GM18951 (cell line): ENCODE measurements at regions not wholly inside any gene's neighbourhood (a gene's known extent, or its start where the extent isn't known, plus 50 kb on each side); places are given as distances from the start of the nearest gene placed in this dataset.

Source experiments
- POLR2A ChIP-seq: IDR thresholded peaks from 4 replicates; pipeline ENCODE4 v1.6.1; 2011; ENCODE audit warnings: mild to moderate bottlenecking; ENCODE audit not compliant: insufficient read length, insufficient read depth; ENCODE audit errors: extremely low read depth
- in situ Hi-C: fragments of 300-500 bp; cut with MboI; formaldehyde crosslinking; loops from one replicate; pipeline ENCODE4 v1.12.0; 2022; ENCODE audit warnings: low sequenced_read_pairs, mixed read lengths, inconsistent platforms; ENCODE audit not compliant: unreplicated experiment

DNA sequence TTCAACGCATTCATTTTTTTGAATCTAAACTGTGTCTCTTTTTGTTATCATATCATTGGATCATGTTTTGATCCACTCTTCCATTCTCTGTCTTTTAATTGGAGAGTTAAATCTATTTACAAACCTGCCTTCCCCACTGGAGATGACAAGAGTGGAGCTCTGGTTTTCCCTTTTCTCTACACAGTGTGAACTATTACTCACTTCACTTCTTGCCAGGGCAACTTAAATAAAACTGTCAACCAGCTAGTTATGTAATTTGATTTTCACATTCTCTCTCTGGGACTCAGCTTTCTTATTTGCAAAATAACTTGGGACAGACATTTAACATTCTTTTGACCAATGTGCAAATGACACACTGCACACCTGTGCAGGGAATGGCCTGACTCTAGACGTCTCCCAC lies 230.8 kb upstream of the CST7 start:
- TF ChIP-seq POLR2A = no peak
- in situ Hi-C loops = no loop called here

DNA sequence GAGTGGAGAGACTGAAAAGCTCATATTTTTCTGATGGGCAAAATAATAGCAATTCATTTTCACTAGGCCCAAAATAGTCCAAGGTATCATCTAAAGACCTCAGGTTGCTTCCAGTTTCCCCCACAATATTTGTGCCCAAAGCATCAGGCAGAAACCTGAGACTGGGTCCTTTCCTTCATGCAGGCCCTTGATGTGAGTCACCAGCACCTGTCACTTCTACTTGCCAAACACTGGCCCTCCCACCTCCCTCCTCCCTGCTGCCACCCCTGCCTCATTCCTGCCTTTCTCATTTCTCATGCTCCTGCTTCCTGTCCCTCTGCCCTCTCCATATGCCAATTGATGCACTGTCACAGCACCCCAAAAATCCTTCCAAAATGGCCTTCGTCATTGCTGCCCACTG lies 230.4 kb upstream of the CST7 start:
- in situ Hi-C loops = no loop called here
- TF ChIP-seq POLR2A = no peak

DNA sequence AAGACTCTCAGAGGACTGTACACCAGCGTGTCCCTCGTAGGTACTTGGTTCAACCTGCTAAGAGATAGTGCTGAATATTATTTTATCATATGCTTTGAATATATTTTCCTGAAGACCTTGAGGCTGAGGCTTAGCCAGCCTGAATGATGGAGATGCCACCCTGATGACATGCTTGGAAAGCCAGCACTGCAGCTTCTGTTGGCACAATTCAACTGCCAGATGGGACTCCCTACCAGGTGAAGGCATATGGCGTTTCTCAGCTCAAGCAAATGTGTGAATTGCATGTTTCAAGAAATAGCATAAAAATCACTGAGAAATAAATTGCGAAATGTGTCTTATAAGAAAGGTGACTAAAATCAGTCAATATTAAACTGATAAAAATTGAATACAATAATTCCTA lies 228.1 kb upstream of the CST7 start:
- in situ Hi-C loops = no loop called here
- TF ChIP-seq POLR2A = no peak

DNA sequence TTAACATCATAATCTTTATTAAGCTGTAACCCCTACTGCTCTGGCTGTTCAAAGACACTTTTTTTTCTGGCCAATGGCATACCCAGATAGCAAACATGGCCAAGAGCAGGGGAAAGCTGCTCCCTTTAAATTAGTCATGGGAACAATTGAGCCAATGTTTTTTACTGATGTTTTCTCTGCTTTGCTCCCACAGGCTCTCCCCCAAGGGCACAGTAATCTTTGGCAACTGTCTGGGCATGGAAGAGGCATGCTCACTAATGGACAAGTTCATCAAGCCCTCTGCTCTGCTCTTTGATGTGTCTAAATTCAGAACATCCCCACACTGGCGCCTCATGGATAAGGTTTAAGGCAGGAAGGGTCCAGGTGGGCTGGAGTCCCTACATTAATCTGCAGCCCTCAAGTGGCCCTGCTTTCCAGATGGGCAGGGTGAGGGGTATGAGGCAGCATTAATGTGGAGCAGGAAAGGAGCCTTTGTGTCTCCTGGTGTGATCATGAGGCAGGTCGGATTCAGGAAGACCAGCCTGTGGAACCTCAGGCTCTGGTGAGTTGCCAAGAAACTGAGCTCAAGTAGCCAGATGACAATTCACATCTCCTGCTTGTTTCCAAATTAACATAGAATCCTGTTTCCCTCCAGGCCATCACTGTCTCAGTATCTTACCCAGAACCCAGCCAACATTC lies 227.0 kb upstream of the CST7 start:
- in situ Hi-C loops = no loop called here
- no peak for TF ChIP-seq POLR2A

DNA sequence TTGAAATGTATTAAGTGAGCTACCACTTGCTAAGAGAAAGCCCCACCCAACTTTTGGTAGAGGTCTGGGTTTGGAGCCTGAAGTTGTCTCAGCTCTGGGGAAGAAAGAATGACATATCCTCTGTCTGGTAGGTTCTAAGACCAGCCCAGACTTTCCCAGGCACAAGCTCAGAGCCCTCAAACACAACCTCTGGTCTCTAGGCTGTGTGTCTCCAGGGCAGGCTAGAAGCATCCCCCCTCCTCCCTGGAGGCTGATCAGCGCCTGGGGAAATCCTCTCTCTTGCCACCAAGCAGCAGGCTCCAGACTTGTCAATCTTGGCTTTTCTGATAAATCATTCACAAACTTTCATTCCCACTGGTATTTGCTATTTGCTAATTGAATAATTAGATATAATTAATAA lies 226.5 kb upstream of the CST7 start:
- in situ Hi-C loops = no loop called here
- no peak for TF ChIP-seq POLR2A

DNA sequence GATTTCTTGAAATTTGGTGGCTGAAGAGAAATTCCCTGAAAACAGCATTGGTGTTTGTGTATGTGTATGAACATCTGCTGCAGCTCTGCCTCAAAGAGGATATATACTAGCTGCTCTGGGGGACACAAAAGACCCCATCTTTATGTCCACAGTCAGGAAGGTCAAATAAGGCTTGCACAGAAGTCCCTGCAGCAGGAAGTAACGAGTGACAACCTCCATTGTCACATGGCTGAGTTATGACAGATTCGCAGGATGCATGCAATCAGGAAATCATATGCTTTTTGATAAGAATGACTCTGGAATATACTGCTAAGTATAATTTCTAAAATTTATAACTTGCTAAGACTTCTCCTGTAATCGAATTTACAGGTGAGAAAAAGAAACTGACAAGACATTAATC lies 225.9 kb upstream of the CST7 start:
- no peak for TF ChIP-seq POLR2A
- in situ Hi-C loops = no loop called here

DNA sequence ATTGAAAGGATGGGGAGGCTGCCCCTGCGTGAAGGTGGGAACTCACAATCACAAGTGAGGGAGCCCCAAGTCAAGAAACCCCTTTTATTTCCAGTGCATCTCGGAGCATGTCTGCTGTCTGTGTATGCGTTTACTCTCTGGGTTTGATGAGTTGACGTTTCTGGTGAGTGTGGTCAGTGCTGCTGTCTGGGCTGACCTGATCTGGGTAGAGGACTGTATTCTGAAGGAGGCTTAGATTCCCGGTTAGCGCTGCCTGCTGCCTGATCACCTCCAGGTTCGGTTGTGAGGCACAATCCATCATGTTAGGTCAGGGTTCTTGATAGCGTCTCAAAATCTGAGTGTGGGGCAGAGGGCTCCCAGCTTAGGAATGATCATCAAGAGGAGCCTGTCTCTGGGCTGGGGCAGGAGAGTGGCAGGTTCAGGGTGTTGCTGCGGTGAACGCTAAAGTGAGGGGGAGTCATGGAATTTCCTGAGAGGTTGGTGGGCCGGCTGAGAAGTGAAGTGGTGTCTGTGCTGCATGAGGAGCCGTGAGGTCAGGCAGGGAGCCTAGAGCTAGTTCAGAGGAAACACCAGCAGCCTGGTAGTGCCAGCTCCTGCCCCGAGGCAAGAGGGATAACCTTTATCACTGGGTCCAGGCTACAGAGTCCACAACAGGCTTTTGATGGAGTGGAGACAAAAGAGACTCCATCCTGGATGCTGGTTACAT lies 225.3 kb upstream of the CST7 start:
- TF ChIP-seq POLR2A = no peak
- in situ Hi-C loops = no loop called here

DNA sequence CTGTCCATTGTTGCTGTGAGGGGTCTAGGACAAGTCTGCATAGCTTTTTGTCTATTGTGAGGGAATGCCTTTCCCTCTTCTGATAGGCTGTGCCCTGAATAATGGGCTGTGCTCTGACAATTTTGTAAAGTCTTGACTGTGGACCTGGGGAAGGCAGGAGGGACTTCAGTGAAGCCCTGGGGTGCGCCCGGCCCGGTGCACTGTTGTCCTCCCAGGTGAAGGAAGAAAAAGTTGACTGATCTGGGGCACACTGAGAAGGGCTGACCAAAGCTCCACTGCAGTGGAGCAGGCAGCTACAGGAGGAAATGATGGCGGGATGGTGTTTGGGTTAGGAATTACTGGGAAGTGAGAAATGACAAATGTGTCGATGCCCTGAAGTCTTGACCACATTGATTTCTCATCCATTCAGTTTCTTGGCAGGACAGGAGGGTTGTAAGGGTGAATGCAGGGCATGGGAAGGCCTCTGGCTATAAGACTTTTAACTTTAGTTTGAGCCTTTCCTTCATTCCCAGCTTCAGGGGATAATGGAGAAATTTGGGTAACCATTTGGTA lies 224.0 kb upstream of the CST7 start:
- TF ChIP-seq POLR2A = no peak
- in situ Hi-C loops = no loop called here

DNA sequence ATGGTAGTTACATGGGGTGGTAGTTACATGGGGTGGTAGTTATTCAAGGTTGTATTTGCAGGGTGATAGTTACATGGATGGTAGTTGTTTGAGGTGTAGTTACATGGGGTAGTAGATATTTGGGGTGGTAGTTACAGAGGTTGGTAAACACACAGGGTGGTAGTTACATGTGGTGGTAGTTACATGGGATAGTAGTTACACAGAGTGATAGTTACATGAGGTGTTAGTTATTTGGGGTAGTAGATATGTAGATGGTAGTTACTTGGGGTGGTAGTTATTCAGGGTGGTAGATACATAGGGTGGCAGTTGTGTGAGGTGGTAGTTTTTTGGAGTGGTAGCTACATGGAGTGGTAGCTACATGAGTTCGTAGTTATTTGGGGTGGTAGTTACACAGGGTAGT lies 221.3 kb upstream of the CST7 start:
- in situ Hi-C loops = no loop called here
- no peak for TF ChIP-seq POLR2A

DNA sequence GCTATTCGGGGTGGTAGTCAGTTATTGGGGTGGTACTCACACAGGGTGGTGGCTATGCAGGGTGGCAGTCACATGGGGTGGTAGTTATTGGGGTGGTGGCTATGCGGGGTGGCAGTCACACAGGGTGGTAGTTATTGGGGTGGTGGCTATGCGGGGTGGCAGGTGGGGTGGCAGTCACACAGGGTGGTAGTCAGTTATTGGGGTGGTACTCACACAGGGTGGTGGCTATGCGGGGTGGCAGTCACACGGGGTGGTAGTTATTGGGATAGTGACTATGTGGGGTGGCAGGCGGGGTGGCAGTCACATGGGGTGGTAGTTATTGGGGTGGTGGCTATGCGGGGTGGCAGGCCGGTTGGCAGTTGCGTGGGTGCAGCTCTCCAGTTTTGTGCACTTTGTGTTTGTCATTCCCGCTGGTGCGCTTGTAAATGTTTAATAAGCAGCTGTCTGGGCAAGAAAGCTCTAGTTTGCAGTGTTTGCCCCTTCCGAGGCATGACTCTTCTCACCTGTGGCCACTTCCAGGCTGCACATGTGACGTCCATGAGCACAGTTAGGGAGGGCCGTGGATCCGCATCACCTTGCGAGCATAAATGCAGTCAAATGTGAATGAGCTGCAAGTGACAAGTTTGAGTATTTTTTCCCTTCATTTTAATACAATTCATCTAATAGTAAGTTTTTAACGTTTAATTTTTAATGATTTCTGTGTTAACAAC lies 219.0 kb upstream of the CST7 start:
- no peak for TF ChIP-seq POLR2A
- in situ Hi-C loops = loop anchor here (10.0 kb wide), 1 partner anchor 555 kb away; no protein-coding TSS in a partner anchor

DNA sequence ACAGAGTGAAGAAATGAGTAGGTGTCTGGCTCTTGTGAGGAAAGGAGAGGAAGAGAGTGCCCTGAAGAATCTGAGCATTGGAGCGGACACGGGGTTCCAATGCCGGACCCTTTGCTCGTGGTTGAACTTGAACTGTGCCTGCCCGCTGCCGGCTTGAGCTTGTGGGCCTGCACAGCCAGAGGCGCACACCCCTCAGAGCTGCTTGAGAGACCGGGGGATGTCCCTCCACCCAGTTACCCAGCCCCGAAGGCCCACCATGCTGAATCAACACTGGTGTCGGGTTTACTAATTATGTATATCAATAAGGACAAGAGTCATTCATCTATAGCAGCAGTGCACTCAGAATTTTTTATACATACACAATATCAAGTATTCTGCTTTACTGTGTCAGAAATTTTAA lies 218.3 kb upstream of the CST7 start:
- no peak for TF ChIP-seq POLR2A
- in situ Hi-C loops = loop anchor here (10.0 kb wide), 1 partner anchor 556 kb away; no protein-coding TSS in a partner anchor

DNA sequence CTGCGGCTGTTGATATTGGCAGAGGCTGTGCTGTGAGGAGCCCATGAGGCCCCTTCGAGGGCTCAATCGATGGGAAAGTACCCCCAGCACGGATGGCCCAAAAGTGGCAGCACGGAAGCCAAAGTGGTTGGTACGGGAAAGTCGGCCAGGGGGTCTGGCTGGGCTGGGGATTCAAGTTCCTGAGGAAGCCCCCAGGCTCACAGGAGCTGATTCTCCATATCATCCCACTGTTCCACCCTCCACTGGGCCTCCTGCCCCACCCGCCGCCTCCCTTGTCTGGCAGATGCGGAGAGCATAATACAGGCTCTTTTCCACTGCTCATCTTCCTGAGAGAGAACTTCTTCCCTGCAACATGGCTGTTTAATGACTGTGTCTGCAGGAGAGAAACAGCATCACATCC lies 217.8 kb upstream of the CST7 start:
- in situ Hi-C loops = loop anchor here (10.0 kb wide), 1 partner anchor 557 kb away; no protein-coding TSS in a partner anchor
- no peak for TF ChIP-seq POLR2A

DNA sequence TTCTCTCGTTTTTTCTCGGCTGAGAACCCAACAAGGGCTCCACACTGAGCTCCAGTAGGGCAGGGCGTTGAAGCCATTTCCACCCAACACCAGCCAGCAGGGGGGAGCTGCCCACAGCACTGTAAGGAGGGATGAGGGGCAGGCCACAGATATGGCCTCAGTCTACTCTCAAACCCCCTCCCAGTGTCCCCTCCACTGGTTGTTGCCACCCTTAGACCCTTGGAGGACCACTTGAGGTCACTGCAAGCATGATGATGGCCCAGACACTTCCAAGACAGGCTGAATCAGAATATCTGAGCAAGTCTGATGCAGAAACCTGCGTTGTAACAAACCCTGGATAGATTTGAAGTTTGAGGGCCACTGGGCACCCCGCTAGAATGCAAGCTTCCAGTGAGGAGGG lies 217.0 kb upstream of the CST7 start:
- no peak for TF ChIP-seq POLR2A
- in situ Hi-C loops = loop anchor here (10.0 kb wide), 1 partner anchor 557 kb away; no protein-coding TSS in a partner anchor

DNA sequence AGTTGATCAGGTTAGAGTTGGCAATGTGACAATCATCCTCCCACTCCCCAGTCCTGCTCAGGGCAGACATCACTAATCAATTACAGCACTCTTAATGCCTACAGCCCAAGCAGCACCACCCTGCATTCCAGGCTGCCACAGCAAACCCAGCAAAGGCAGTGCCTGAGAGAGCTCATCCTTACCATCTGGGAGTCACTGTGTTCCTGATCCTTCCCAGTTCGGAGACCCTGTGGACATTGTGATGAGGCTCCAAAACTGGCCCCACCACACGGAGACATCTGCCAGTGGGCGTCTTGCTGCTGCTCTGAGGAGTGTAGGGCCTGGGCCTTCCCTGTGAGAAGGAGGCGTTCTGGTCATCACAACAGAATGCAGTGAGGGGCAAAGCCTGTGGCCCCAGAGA lies 216.5 kb upstream of the CST7 start:
- no peak for TF ChIP-seq POLR2A
- in situ Hi-C loops = loop anchor here (10.0 kb wide), 1 partner anchor 558 kb away; no protein-coding TSS in a partner anchor

DNA sequence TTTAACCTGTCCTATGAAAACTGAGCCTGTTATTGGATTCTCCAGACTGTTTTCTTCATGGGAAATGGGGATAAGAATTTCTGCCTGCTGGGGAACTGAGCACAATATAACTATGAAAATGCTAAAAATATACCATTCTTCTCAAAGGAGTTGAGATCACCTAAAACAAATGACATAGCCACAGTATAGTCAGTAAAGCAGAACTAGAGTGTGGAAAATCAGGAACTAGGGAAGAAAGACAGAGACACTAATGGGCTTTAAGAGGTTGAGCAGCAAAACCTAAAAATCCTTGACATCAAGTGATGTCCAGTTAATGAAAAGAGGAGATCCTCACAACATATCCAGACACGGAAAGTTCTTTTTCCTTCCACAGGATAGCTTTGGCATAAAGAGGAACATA lies 215.7 kb upstream of the CST7 start:
- in situ Hi-C loops = loop anchor here (10.0 kb wide), 1 partner anchor 559 kb away; no protein-coding TSS in a partner anchor

More for the DNA sequence above, 215.7 kb upstream of the CST7 start:
- no peak for TF ChIP-seq POLR2A
